Fibroblast of pulmonary artery (primary cell): ENCODE measurements at regions not wholly inside any gene's neighbourhood (a gene's known extent, or its start where the extent isn't known, plus 50 kb on each side); places are given as distances from the start of the nearest gene placed in this dataset.
A peak's percentile ranks its signal among the peaks of the same experiment; 100 is the strongest.

ENCODE experiments used
- DNase-seq: peaks from one replicate; pipeline ENCODE4 v3.0.0-alpha.2; 2010; ENCODE audit warnings: low read depth
- H3K4me3 ChIP-seq: replicated peaks from 2 replicates; pipeline ENCODE4 v1.5.1; 2011; ENCODE audit warnings: low read depth, mild to moderate bottlenecking, control low read depth, low read length, moderate library complexity
- TF ChIP-seq, protein P1 (sequence below): IDR thresholded peaks from 2 replicates; pipeline ENCODE4 v1.5.1; 2011; ENCODE audit warnings: mild to moderate bottlenecking, control low read depth, low read length, inconsistent platforms; ENCODE audit errors: missing control alignments

DNA sequence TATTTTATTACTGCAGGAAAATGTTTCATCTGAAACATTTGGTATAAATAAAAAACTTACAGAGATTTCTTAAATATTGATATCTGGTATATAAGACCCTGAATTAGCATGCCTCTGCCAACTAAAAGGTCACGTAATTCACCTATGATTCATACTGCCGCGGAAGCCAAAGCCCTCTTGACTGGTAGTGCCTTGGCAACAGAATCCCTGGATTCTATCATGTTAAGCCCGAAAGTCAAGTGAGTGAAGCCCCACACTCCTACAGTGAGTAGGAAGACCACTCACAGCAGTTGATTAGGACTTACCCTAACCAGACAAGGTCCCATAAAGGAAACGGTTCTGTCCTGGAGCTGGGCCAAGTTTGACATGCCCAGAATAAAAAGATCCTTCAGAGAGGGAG lies 175.6 kb upstream of the NREP start:
- no peak for DNase-seq
- TF ChIP-seq, protein P1, sequence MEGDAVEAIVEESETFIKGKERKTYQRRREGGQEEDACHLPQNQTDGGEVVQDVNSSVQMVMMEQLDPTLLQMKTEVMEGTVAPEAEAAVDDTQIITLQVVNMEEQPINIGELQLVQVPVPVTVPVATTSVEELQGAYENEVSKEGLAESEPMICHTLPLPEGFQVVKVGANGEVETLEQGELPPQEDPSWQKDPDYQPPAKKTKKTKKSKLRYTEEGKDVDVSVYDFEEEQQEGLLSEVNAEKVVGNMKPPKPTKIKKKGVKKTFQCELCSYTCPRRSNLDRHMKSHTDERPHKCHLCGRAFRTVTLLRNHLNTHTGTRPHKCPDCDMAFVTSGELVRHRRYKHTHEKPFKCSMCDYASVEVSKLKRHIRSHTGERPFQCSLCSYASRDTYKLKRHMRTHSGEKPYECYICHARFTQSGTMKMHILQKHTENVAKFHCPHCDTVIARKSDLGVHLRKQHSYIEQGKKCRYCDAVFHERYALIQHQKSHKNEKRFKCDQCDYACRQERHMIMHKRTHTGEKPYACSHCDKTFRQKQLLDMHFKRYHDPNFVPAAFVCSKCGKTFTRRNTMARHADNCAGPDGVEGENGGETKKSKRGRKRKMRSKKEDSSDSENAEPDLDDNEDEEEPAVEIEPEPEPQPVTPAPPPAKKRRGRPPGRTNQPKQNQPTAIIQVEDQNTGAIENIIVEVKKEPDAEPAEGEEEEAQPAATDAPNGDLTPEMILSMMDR, result no peak
- H3K4me3 ChIP-seq, result no peak overlapping the region

GRCh38 chr5:111932199-111932598 lies 175.2 kb upstream of the NREP start:
- TF ChIP-seq, protein P1, result no peak
- H3K4me3 ChIP-seq, result no peak overlapping the region
- no peak for DNase-seq

DNA sequence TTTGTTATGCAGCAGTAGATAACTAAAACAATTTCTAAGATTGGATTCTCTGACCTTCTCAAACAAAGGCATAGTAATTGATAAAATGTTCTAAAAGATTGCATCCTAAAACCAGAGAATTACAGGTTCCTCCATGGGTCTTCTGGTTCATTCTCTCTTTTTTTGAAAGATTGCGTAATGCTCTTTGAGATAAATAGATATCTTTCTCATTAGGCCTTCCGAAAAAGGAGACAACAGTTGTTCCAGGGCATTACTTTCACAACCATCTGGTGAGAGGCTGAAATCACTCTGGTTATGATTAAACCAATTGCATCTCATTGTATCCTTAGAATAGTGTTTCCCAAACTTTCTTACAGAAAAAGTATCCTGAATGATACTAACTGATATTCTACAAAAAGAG lies 174.7 kb upstream of the NREP start:
- no peak for DNase-seq

DNA sequence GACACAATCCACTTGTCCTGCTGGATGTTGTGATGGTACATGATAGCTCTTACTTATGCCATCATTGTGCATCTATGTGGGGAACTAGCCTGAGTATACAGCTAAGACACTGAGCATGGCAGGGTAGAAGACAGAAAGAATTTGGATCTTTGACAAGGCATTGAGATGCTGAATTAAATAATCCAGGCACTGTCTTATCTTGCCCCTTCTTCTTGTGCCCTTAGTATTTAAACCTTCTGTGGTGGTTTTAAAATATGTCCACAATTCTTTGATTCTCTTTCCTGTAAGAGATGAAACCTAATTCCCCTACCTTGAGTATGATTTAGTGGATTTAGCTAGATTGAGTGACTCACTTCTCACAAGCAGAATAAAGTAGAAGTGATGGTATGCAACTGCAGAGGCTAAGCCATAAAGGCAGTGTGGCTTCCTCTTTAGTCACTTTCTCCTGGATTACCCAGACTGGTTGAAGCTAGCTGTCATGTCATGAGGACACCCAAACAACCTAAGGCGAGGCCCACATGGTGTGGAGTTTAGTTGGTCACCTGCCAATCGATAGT lies 174.0 kb upstream of the NREP start:
- DNase-seq, result no peak
- TF ChIP-seq, protein P1, result no peak
- H3K4me3 ChIP-seq, result no peak overlapping the region

More for the DNA sequence above, 174.7 kb upstream of the NREP start:
- TF ChIP-seq, protein P1, result no peak
- H3K4me3 ChIP-seq, result no peak overlapping the region

GRCh38 chr5:111930449-111930848 lies 173.5 kb upstream of the NREP start:
- DNase-seq, result no peak
- TF ChIP-seq, protein P1, result no peak
- H3K4me3 ChIP-seq, result no peak overlapping the region

GRCh38 chr5:111929867-111930266 lies 172.9 kb upstream of the NREP start:
- no peak overlapping the region for H3K4me3 ChIP-seq
- TF ChIP-seq, protein P1, result no peak
- DNase-seq, result peak; percentile 88

DNA sequence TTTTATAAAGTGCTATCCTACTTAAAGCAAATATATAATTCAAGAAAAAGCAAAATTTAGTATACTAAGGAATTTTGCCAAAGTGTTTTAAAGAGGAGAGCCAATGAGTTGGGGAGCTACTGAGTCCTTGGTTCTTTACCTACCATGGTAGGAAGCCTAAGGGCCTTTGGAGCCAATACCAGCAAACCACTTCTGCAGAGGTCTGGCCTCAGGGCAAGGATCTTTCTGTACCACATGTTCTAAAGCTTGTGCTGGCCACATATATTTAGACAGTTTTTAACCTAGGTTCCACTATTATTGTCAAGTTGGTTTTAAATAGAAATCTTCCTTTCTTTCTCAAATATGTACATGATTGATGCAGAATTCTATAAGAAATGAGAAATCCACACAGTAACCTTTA lies 172.3 kb upstream of the NREP start:
- TF ChIP-seq, protein P1, result no peak
- DNase-seq, result no peak
- no peak overlapping the region for H3K4me3 ChIP-seq
